K562 (cell line): ENCODE measurements at regions not wholly inside any gene's neighbourhood (a gene's known extent, or its start where the extent isn't known, plus 50 kb on each side); places are given as distances from the start of the nearest gene placed in this dataset.

Experiments
- ATAC-seq: fragments of 200-7000 bp; cut with Tn5 transposase; 3 replicates; pipeline ENCODE4 v1.9.1; 2020; ENCODE audit warnings: moderate library complexity
- BruUV-seq: library from RNA; stranded (reverse); fragments of 400-500 nt; replicated peaks from 2 replicates; lab custom pipeline; 2021; lab: Mats Ljungman, UMichigan
- CTCF ChIA-PET: fragments of 300-600 bp; formaldehyde crosslinking; extraction: SDS; loops from one replicate; lab custom pipeline; 2021; ENCODE audit warnings: low intra/inter-chr PET ratio; lab: Yijun Ruan, JAX
- POLR2A ChIA-PET: fragments of 300-600, 350-650 bp; sonication (Branson Sonifier 250); formaldehyde crosslinking; extraction: SDS; loops from one replicate; lab custom pipeline; 2021; ENCODE audit warnings: antibody characterized with exemption, inconsistent platforms; lab: Yijun Ruan, JAX
- DNase-seq, 4 experiments: peaks; one replicate each; pipeline versions ENCODE4 v3.0.0 to v3.0.0-alpha.2; 2011 to 2018; ENCODE audit warnings: low spot score in 3 of 4, mixed read lengths in 3 of 4; ENCODE audit errors: extremely low read depth in 1 of 4
- FAIRE-seq: peaks from 2 replicates; lab custom pipeline; 2011; peaks lifted over from hg19 to GRCh38; lab: Jason Lieb, UNC
- H2AFZ ChIP-seq: 2 replicates; pipeline ENCODE4 v1.6.0; 2011; ENCODE audit warnings: low read depth, low read length, control low read depth, inconsistent platforms
- H3K27ac ChIP-seq: fragments of 200-600 bp; 3 replicates; pipeline ENCODE4 v1.8.0; 2011; ENCODE audit warnings: low read depth, mild to moderate bottlenecking, control low read depth, inconsistent platforms, low read length, moderate library complexity, mixed read lengths; ENCODE audit errors: extremely low read depth
- H3K27me3 ChIP-seq, 2 experiments: fragments of 300-600 bp in 1 of 2; 2 replicates in 1 of 2; 3 replicates in 1 of 2; pipeline versions ENCODE4 v1.6.0 to v1.8.0; 2011; ENCODE audit warnings: inconsistent platforms in 2 of 2, low read length in 2 of 2, mild to moderate bottlenecking in 1 of 2, mixed read lengths in 1 of 2, moderate library complexity in 1 of 2; ENCODE audit not compliant: control insufficient read depth in 2 of 2, insufficient read depth in 2 of 2
- H3K36me3 ChIP-seq: fragments of 300-600 bp; 3 replicates; pipeline ENCODE4 v1.8.0; 2011; ENCODE audit warnings: mild to moderate bottlenecking, low read length, inconsistent platforms; ENCODE audit not compliant: control insufficient read depth, insufficient read depth
- H3K4me1 ChIP-seq, 2 experiments: fragments of 200-600 bp in 1 of 2; replicated peaks in 1 of 2; 2 replicates in 1 of 2; 3 replicates in 1 of 2; pipeline versions ENCODE4 v1.5.1 to v1.8.0; 2011; ENCODE audit warnings: inconsistent platforms in 2 of 2, low read length in 2 of 2, mild to moderate bottlenecking in 1 of 2, mixed read lengths in 1 of 2, moderate library complexity in 1 of 2; ENCODE audit not compliant: control insufficient read depth in 2 of 2, insufficient read depth in 2 of 2
- H3K4me2 ChIP-seq: 2 replicates; pipeline ENCODE4 v1.6.1; 2011; ENCODE audit warnings: low read length, control low read depth, inconsistent platforms, mixed read lengths; ENCODE audit not compliant: insufficient read depth
- H3K4me3 ChIP-seq: fragments of 200-600 bp; sonication (generic), shearing (Covaris generic); 2 replicates; pipeline ENCODE4 v1.5.1; 2016; ENCODE audit warnings: control low read depth, inconsistent platforms
- H3K79me2 ChIP-seq: fragments of 200-600 bp; 3 replicates; pipeline ENCODE4 v1.8.0; 2011; ENCODE audit warnings: low read length, inconsistent platforms; ENCODE audit not compliant: control insufficient read depth, insufficient read depth
- H3K9ac ChIP-seq, 2 experiments: 2 replicates each; pipeline versions ENCODE4 v1.6.0 to v1.6.1; 2011; ENCODE audit warnings: low read depth in 2 of 2, low read length in 2 of 2, control low read depth in 1 of 2, inconsistent platforms in 1 of 2, mild to moderate bottlenecking in 1 of 2, mixed read lengths in 1 of 2; ENCODE audit not compliant: insufficient read depth in 1 of 2
- H3K9me1 ChIP-seq: one replicate; pipeline ENCODE4 v1.6.0; 2011; ENCODE audit warnings: inconsistent platforms, mild to moderate bottlenecking, low read length, moderate library complexity; ENCODE audit not compliant: control insufficient read depth, insufficient read depth
- H3K9me3 ChIP-seq: replicated peaks from 2 replicates; pipeline ENCODE4 v1.5.1; 2011; ENCODE audit warnings: low read depth, low read length, inconsistent platforms; ENCODE audit not compliant: control insufficient read depth, insufficient read depth
- H4K20me1 ChIP-seq: replicated peaks from 2 replicates; pipeline ENCODE4 v1.6.1; 2011; ENCODE audit warnings: low read length, inconsistent platforms, mixed read lengths; ENCODE audit not compliant: control insufficient read depth, insufficient read depth
- ATF4 ChIP-seq: fragments of 450-650 bp; formaldehyde crosslinking; IDR thresholded peaks from 2 replicates; pipeline ENCODE4 v1.4.0; 2022; ENCODE audit warnings: mild to moderate bottlenecking, moderate library complexity
- EHMT2 ChIP-seq: fragments of 450-650 bp; IDR thresholded peaks from 2 replicates; pipeline ENCODE4 v1.6.1; 2018; ENCODE audit warnings: antibody characterized with exemption
- L3MBTL2 ChIP-seq: fragments of 450-650 bp; IDR thresholded peaks from 2 replicates; pipeline ENCODE4 v1.6.1; 2016; ENCODE audit warnings: mild to moderate bottlenecking, moderate library complexity
- U2AF2 ChIP-seq: fragments of 200-400 bp; formaldehyde crosslinking; optimal IDR thresholded peaks from 2 replicates; pipeline ENCODE3; 2017; ENCODE audit warnings: low read depth, mild to moderate bottlenecking, low read length
- USF1 ChIP-seq: sonication (generic); formaldehyde crosslinking; IDR thresholded peaks from 2 replicates; pipeline ENCODE4 v1.9.0; 2022; ENCODE audit warnings: mild to moderate bottlenecking, missing genetic modification reagents
- ZNF143 ChIP-seq: sonication (generic); formaldehyde crosslinking; IDR thresholded peaks from 2 replicates; pipeline ENCODE4 v1.9.0; 2022; ENCODE audit warnings: mild to moderate bottlenecking, missing genetic modification reagents
- ZNF324 ChIP-seq: fragments of 250-450 bp; sonication (Bioruptor Pico); IDR thresholded peaks from 2 replicates; pipeline ENCODE4 v1.4.0; 2020; ENCODE audit warnings: mild to moderate bottlenecking
- ZNF57 ChIP-seq: fragments of 450-650 bp; formaldehyde crosslinking; IDR thresholded peaks from 2 replicates; pipeline ENCODE4 v1.4.0; 2020; ENCODE audit warnings: mild to moderate bottlenecking, moderate library complexity
- ZNF830 ChIP-seq: fragments of 250-450 bp; sonication (Bioruptor Pico); IDR thresholded peaks from 2 replicates; pipeline ENCODE4 v1.5.0; 2021; ENCODE audit warnings: mild to moderate bottlenecking
- WGBS: fragments of 100-300 bp; shearing (Covaris generic); methylation state at CpG from one replicate; pipeline ENCODE4 v1.1.6; 2016; ENCODE audit warnings: low coverage, mixed read lengths; ENCODE audit not compliant: insufficient coverage; ENCODE audit errors: missing lambda C conversion rate; 5-methylcytosine and 5-hydroxymethylcytosine counted together
- in situ Hi-C: fragments of 300-500 bp; cut with MboI; formaldehyde crosslinking; loops from 4 replicates; pipeline ENCODE4 v1.15.0; 2018; ENCODE audit warnings: inconsistent platforms, mixed read lengths
- intact Hi-C: fragments of 100-400 bp; cut with micrococcal nuclease; formaldehyde crosslinking; loops from 2 replicates; pipeline ENCODE4 v1.14.2; 2022
- TF ChIP-seq, protein P1 (sequence below): IDR thresholded peaks from 2 replicates; pipeline ENCODE4 v1.6.1; 2011; ENCODE audit not compliant: insufficient read length; ENCODE audit errors: extremely low read depth
- TF ChIP-seq, protein P2 (sequence below): fragments of 200-600 bp; sonication (generic); IDR thresholded peaks from one replicate; pipeline ENCODE4 v1.6.1; 2012; ENCODE audit warnings: mild to moderate bottlenecking, low read depth, low read length, inconsistent platforms

DNA sequence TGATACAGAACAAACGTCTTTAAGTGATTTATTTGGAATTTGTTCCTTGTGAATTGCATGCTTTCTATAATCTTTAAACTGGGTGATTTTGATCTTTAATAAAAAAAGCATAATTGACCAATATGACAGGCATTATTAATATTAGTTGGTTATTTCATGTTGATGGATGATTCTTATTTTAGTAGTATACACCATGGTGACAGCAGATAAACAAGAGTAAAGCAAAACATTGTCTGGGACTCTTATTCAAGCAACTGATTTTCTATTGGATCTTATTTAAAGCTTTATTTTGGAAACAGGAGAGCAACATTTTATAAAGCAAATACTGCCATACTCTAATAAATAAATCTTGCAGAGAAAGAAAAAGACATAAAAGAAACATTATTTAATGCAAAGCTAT lies 591.4 kb upstream of the GNPDA2 start:
- 0% methylated on average over 1 of the region's 1 CpG for WGBS
- BruUV-seq = no TSS peak
- Histone ChIP-seq H3K9me3 (no peaks in the 10 kb centered on the region; the same call in 1 of the 2 replicates), H2AFZ (no peak overlapping the region), H3K27me3 (no peaks in the 10 kb centered on the region), H3K4me2 (no peak overlapping the region), H3K4me1 (no peaks in the 10 kb centered on the region), H4K20me1 (no peaks in the 10 kb centered on the region), H3K79me2 (no peaks in the 10 kb centered on the region), H3K27ac (no peak overlapping the region), H3K9me1 (no peaks in the 10 kb centered on the region), H3K9ac (no peak overlapping the region), H3K36me3 (no peaks in the 10 kb centered on the region), H3K4me3 (no peak overlapping the region)
- intact Hi-C loops = no loop called here
- CTCF ChIA-PET = no interaction called here
- in situ Hi-C loops = no loop called here
- ATAC-seq = no peak
- POLR2A ChIA-PET = no interaction called here
- DNase-seq = no peak
- FAIRE-seq = no peak
- TF ChIP-seq, protein P1, sequence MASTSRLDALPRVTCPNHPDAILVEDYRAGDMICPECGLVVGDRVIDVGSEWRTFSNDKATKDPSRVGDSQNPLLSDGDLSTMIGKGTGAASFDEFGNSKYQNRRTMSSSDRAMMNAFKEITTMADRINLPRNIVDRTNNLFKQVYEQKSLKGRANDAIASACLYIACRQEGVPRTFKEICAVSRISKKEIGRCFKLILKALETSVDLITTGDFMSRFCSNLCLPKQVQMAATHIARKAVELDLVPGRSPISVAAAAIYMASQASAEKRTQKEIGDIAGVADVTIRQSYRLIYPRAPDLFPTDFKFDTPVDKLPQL = no peak
- TF ChIP-seq ZNF143 (CRISPR knock-in tag) = no peak
- no peak for TF ChIP-seq ZNF830 (CRISPR knock-in tag)
- no peak for TF ChIP-seq ZNF57
- TF ChIP-seq EHMT2 = no peak
- no peak for TF ChIP-seq ATF4 (CRISPR knock-in tag)
- no peak for TF ChIP-seq USF1 (CRISPR knock-in tag)
- TF ChIP-seq U2AF2 = no peak
- TF ChIP-seq ZNF324 (CRISPR knock-in tag) = no peak
- TF ChIP-seq, protein P2, sequence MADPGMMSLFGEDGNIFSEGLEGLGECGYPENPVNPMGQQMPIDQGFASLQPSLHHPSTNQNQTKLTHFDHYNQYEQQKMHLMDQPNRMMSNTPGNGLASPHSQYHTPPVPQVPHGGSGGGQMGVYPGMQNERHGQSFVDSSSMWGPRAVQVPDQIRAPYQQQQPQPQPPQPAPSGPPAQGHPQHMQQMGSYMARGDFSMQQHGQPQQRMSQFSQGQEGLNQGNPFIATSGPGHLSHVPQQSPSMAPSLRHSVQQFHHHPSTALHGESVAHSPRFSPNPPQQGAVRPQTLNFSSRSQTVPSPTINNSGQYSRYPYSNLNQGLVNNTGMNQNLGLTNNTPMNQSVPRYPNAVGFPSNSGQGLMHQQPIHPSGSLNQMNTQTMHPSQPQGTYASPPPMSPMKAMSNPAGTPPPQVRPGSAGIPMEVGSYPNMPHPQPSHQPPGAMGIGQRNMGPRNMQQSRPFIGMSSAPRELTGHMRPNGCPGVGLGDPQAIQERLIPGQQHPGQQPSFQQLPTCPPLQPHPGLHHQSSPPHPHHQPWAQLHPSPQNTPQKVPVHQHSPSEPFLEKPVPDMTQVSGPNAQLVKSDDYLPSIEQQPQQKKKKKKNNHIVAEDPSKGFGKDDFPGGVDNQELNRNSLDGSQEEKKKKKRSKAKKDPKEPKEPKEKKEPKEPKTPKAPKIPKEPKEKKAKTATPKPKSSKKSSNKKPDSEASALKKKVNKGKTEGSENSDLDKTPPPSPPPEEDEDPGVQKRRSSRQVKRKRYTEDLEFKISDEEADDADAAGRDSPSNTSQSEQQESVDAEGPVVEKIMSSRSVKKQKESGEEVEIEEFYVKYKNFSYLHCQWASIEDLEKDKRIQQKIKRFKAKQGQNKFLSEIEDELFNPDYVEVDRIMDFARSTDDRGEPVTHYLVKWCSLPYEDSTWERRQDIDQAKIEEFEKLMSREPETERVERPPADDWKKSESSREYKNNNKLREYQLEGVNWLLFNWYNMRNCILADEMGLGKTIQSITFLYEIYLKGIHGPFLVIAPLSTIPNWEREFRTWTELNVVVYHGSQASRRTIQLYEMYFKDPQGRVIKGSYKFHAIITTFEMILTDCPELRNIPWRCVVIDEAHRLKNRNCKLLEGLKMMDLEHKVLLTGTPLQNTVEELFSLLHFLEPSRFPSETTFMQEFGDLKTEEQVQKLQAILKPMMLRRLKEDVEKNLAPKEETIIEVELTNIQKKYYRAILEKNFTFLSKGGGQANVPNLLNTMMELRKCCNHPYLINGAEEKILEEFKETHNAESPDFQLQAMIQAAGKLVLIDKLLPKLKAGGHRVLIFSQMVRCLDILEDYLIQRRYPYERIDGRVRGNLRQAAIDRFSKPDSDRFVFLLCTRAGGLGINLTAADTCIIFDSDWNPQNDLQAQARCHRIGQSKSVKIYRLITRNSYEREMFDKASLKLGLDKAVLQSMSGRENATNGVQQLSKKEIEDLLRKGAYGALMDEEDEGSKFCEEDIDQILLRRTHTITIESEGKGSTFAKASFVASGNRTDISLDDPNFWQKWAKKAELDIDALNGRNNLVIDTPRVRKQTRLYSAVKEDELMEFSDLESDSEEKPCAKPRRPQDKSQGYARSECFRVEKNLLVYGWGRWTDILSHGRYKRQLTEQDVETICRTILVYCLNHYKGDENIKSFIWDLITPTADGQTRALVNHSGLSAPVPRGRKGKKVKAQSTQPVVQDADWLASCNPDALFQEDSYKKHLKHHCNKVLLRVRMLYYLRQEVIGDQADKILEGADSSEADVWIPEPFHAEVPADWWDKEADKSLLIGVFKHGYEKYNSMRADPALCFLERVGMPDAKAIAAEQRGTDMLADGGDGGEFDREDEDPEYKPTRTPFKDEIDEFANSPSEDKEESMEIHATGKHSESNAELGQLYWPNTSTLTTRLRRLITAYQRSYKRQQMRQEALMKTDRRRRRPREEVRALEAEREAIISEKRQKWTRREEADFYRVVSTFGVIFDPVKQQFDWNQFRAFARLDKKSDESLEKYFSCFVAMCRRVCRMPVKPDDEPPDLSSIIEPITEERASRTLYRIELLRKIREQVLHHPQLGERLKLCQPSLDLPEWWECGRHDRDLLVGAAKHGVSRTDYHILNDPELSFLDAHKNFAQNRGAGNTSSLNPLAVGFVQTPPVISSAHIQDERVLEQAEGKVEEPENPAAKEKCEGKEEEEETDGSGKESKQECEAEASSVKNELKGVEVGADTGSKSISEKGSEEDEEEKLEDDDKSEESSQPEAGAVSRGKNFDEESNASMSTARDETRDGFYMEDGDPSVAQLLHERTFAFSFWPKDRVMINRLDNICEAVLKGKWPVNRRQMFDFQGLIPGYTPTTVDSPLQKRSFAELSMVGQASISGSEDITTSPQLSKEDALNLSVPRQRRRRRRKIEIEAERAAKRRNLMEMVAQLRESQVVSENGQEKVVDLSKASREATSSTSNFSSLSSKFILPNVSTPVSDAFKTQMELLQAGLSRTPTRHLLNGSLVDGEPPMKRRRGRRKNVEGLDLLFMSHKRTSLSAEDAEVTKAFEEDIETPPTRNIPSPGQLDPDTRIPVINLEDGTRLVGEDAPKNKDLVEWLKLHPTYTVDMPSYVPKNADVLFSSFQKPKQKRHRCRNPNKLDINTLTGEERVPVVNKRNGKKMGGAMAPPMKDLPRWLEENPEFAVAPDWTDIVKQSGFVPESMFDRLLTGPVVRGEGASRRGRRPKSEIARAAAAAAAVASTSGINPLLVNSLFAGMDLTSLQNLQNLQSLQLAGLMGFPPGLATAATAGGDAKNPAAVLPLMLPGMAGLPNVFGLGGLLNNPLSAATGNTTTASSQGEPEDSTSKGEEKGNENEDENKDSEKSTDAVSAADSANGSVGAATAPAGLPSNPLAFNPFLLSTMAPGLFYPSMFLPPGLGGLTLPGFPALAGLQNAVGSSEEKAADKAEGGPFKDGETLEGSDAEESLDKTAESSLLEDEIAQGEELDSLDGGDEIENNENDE = no peak
- no peak for TF ChIP-seq L3MBTL2
